Pancreas (tissue), 10 donors: ENCODE measurements at regions not wholly inside any gene's neighbourhood (a gene's known extent, or its start where the extent isn't known, plus 50 kb on each side); places are given as distances from the start of the nearest gene placed in this dataset.

Source experiments
- ATAC-seq, 4 donors: fragments of 200-7000 bp; cut with Tn5 transposase; one replicate each; pipeline versions ENCODE4 v1.8.0 to v1.9.1; 2020; ENCODE audit warnings: mild to moderate bottlenecking in 4 of 4, moderate library complexity in 4 of 4
- DNase-seq, 6 donors: peaks; one replicate each; pipeline ENCODE4 v3.0.0-alpha.2; 2020
- FAIRE-seq: peaks from 2 replicates; lab custom pipeline; 2012; peaks lifted over from hg19 to GRCh38; lab: Jason Lieb, UNC
- H3K27ac ChIP-seq, 4 donors: fragments of 200-600 bp; sonication (generic); 1 replicate in 3 of 4; 2 replicates in 1 of 4; pipeline versions ENCODE4 v1.5.0 to v1.8.0; 2020
- H3K27me3 ChIP-seq, 4 donors: fragments of 200-600 bp; one replicate each; pipeline ENCODE4 v1.8.0; 2021
- H3K36me3 ChIP-seq, 3 donors: fragments of 200-600 bp; sonication (generic) in 1 of 3; one replicate each; pipeline versions ENCODE4 v1.5.0 to v1.8.0; 2020 to 2021
- H3K4me1 ChIP-seq, 3 donors: fragments of 200-600 bp; one replicate each; pipeline ENCODE4 v1.8.0; 2021
- H3K4me3 ChIP-seq, 4 donors: fragments of 200-600 bp; sonication (generic) in 2 of 4; one replicate each; pipeline versions ENCODE4 v1.5.0 to v1.8.0; 2020 to 2021
- H3K9me3 ChIP-seq, 4 donors: fragments of 200-600 bp; one replicate each; pipeline ENCODE4 v1.8.0; 2021
- WGBS, 2 donors: extraction: QIAGEN DNeasy Blood & Tissue Kit; methylation state at CpG; one replicate each; pipeline ENCODE4 v1.1.7; 2013; 5-methylcytosine and 5-hydroxymethylcytosine counted together
- intact Hi-C, 3 donors: fragments of 100-400 bp; cut with DNase I; formaldehyde crosslinking; loops; one replicate each; pipeline versions ENCODE4 v1.11.1 to v1.14.2; 2022
- TF ChIP-seq, protein P1 (sequence below), 4 donors: fragments of 200-600 bp; sonication (generic) in 3 of 4; IDR thresholded peaks; one replicate each; pipeline versions ENCODE4 v1.5.0 to v1.8.0; 2021; ENCODE audit warnings: antibody characterized with exemption in 4 of 4
- donor health status: healthy with polysubstance abuse.
- donor health status: DM: no; HTN: no; CAD: no; lungs with moderate emphysema.
- donor health status: DM: no; HTN: no; CAD: no.
- donor health status: control.
- donor health status: control.
- donor health status: Bipolar disorder and iron deficiency.
- donor health status: DM: yes; HTN: yes; CAD: no.
- donor health status: DM: no; HTN: no; CAD: no.
- donor health status: DM: no; HTN: no; CAD: no.
- donor health status: DM: yes; HTN: yes; CAD: no.

DNA sequence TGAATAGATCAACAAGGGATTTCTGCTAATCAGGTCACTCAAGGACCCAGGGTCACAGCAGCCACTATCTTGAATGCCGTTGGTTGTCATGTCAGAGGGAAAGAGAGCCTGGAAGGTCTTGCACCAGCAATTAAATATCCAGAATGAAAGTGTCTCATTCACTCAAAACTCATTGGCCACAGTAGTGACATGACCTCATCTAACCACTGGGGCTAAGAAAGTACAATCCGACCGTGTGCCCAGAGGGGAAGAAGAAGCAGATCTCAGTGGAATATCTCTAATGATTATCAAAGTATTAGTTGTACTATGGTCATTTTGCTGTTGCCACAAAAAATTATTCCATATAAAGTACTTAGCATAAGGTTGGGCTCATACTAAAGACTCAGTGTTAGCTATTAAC is 210.0 kb downstream of the QDPR start:
- ATAC-seq: no peak
- no peak overlapping the region for H3K4me3 ChIP-seq
- no peak for DNase-seq
- H3K4me1 ChIP-seq: no peaks in the 10 kb centered on the region
- 28 to 35% methylated on average over 3 of the region's 3 CpGs for WGBS, 2 donors
- H3K36me3 ChIP-seq: no peaks in the 10 kb centered on the region
- no peaks in the 10 kb centered on the region for H3K27me3 ChIP-seq
- TF ChIP-seq, protein P1, sequence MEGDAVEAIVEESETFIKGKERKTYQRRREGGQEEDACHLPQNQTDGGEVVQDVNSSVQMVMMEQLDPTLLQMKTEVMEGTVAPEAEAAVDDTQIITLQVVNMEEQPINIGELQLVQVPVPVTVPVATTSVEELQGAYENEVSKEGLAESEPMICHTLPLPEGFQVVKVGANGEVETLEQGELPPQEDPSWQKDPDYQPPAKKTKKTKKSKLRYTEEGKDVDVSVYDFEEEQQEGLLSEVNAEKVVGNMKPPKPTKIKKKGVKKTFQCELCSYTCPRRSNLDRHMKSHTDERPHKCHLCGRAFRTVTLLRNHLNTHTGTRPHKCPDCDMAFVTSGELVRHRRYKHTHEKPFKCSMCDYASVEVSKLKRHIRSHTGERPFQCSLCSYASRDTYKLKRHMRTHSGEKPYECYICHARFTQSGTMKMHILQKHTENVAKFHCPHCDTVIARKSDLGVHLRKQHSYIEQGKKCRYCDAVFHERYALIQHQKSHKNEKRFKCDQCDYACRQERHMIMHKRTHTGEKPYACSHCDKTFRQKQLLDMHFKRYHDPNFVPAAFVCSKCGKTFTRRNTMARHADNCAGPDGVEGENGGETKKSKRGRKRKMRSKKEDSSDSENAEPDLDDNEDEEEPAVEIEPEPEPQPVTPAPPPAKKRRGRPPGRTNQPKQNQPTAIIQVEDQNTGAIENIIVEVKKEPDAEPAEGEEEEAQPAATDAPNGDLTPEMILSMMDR (IDR thresholded peaks at IDR 0.05): no peak
- intact Hi-C loops: no loop called here
- H3K27ac ChIP-seq: no peak overlapping the region
- no peak for FAIRE-seq
- H3K9me3 ChIP-seq: no peaks in the 10 kb centered on the region

DNA sequence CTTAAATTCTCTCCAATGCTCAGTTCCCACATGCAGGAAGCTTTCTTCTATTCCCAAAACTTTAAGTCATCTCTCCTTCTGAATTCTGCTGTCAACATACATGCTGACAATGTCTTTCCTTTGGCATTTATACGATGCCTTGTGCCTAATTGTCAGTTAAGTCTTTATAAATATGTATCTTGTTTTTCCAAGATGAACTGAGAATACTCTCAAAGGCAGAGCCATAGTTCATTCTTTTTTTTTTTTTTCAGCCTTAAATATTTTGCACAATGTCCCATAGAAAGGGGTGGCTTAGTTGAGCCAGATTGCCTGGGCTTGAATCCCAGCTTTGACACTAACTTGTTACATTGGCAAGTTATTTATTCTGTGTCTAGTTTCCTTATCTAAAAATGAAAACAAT is 210.6 kb downstream of the QDPR start:
- no peaks in the 10 kb centered on the region for H3K36me3 ChIP-seq
- no peaks in the 10 kb centered on the region for H3K27me3 ChIP-seq
- DNase-seq (no peak), ATAC-seq (no peak), FAIRE-seq (no peak)
- H3K4me3 ChIP-seq: no peak overlapping the region
- TF ChIP-seq, protein P1 (IDR thresholded peaks at IDR 0.05): no peak
- intact Hi-C loops: no loop called here
- H3K4me1 ChIP-seq: no peaks in the 10 kb centered on the region
- H3K27ac ChIP-seq: no peak overlapping the region
- H3K9me3 ChIP-seq: no peaks in the 10 kb centered on the region
- WGBS, 2 donors: 28 to 66% methylated on average over 1 of the region's 1 CpG

DNA sequence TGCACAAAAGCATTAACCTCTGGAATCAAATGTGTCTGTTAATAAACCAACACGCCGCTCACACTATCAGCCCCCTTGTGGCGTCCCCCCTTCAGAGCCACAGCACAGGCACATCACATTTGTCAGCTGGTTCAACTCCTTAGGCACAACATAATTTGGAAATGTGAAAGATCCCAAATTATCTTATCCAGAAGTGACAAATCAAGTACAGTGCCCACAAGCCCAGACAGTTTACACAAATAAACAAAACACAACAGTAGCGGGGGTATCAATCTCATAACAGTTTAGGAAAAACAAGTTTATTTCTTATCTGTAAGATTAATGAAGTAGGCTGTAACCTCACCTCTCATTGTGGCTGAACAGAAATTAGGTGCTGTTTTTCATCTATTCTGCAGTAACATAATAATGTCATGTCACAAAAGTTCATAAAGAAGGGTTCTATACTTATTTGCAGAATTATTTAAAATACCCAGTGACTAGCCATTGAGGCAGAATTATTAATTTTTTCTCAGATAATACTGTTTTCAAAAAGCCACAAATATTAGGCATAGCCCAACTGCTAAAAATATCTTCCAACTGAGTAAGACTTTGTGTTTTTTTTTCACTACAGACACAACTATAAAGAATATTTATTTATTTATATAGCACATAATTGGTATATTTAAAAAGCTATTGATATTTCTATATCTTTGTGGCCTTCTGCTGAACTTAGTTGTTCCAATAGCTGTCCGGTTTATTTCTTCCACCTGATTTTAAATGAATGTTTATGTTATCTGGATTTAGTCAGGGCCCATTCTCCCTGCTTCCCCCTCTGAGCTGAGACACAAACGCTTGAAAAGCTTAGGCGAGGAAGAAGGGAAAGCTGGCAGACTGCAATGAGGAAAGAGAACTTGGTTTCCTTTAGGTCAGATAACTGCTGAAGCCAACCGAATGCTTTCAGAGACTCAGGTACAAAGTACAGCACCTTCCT is 214.7 kb downstream of the QDPR start:
- intact Hi-C loops: no loop called here
- Histone ChIP-seq H3K36me3 (no peaks in the 10 kb centered on the region), H3K4me1 (no peaks in the 10 kb centered on the region), H3K27ac (no peak overlapping the region), H3K4me3 (no peak overlapping the region), H3K27me3 (no peaks in the 10 kb centered on the region), H3K9me3 (no peaks in the 10 kb centered on the region)
- FAIRE-seq (no peak), DNase-seq (no peak), ATAC-seq (no peak)
- TF ChIP-seq, protein P1 (IDR thresholded peaks at IDR 0.05): no peak
- WGBS, 2 donors: 28 to 33% methylated on average over 8 of the region's 8 CpGs

DNA sequence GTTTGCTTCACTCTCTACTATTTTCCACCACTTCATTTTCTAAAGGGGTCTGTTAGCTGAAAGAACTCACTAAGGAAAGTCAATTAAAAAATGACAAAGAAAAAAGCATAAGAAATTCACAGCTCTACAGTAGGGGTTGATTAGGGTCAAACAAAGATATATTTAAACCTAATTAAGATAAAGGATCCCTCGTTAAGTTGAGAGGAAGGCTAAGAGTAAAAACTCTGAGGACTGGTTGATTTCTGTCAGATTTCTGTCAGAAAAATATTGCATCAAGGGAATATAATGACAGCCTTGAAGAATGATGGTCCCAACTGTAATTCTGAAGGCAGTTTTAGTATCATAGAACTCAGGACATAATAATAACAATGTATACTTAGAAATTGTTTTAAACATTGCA is 218.0 kb downstream of the QDPR start:
- FAIRE-seq (no peak), DNase-seq (no peak), ATAC-seq (no peak)
- H3K36me3 ChIP-seq: no peaks in the 10 kb centered on the region
- H3K27me3 ChIP-seq: no peaks in the 10 kb centered on the region
- no peak overlapping the region for H3K4me3 ChIP-seq
- H3K27ac ChIP-seq: no peak overlapping the region
- H3K4me1 ChIP-seq: no peaks in the 10 kb centered on the region
- no peaks in the 10 kb centered on the region for H3K9me3 ChIP-seq
- intact Hi-C loops: no loop called here
- 20 to 29% methylated on average over 1 of the region's 1 CpG for WGBS, 2 donors
- TF ChIP-seq, protein P1 (IDR thresholded peaks at IDR 0.05): no peak

DNA sequence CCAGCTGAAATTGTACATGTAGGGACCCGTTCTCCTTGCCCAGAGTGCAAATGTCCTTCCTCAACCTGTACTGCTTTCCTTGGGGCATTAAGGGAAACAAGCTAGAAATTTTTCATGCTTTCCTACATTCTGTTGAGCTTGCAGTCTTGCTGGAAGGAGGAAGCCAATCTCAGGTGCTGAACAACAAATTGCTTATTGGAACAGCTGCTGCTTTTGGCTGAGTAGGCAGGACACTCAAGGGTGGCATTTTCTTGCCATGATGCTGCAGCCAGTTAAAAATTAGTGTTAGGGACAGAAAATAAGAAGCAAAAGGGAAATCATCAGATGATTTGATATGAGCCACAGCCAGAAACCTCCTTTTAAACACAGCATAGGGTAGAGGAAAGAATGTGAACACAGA is 223.7 kb downstream of the QDPR start:
- Histone ChIP-seq H3K4me1 (no peaks in the 10 kb centered on the region), H3K36me3 (no peaks in the 10 kb centered on the region), H3K27ac (no peak overlapping the region), H3K27me3 (no peaks in the 10 kb centered on the region), H3K4me3 (no peak overlapping the region), H3K9me3 (no peaks in the 10 kb centered on the region)
- no peak for ATAC-seq
- 55 to 73% methylated on average over 1 of the region's 1 CpG for WGBS, 2 donors
- intact Hi-C loops: no loop called here
- no peak for FAIRE-seq
- TF ChIP-seq, protein P1 (IDR thresholded peaks at IDR 0.05): no peak
- DNase-seq: no peak
